ENCODE measurements at regions not wholly inside any gene's neighbourhood (a gene's known extent, or its start where the extent isn't known, plus 50 kb on each side); places are given as distances from the start of the nearest gene placed in this dataset.

GRCh38 chr5:11981986-11982385 lies 77.7 kb upstream of the CTNND2 start:
- TF ChIP-seq CTCF (IDR thresholded peaks at IDR 0.05 in 2 of 3, conservative IDR thresholded peaks at IDR 0.05 in 1 of 3; ENCODE audit: borderline replicate concordance in 1 of 3, insufficient read depth in 1 of 3, low read depth in 2 of 3, low read length in 2 of 3): no peak
- TF ChIP-seq POLR2AphosphoS5 (IDR thresholded peaks at IDR 0.05; ENCODE audit: low read depth, low read length): no peak
- TF ChIP-seq POLR2A (IDR thresholded peaks at IDR 0.05; ENCODE audit: borderline replicate concordance, extremely low read depth, insufficient read depth, insufficient read length): no peak
- no peak for TF ChIP-seq ZBTB33 (IDR thresholded peaks at IDR 0.05; ENCODE audit: extremely low read depth, insufficient replicate concordance, low read length)
- TF ChIP-seq SP1 (IDR thresholded peaks at IDR 0.05; ENCODE audit: low read depth): no peak
- TF ChIP-seq EZH2 (IDR thresholded peaks at IDR 0.05): no peak
- no peak for TF ChIP-seq SRF (IDR thresholded peaks at IDR 0.05; ENCODE audit: low read depth)
- TF ChIP-seq EZH2phosphoT487 (IDR thresholded peaks at IDR 0.05; ENCODE audit: borderline replicate concordance): no peak
- no peak for TF ChIP-seq CEBPB (IDR thresholded peaks at IDR 0.05; ENCODE audit: low read depth)
- TF ChIP-seq REST (IDR thresholded peaks at IDR 0.05; ENCODE audit: low read depth): no peak
- TF ChIP-seq ZFX (IDR thresholded peaks at IDR 0.05): no peak

All from HCT116 (cell line).